C4-2B (cell line): ENCODE measurements at regions not wholly inside any gene's neighbourhood (a gene's known extent, or its start where the extent isn't known, plus 50 kb on each side); places are given as distances from the start of the nearest gene placed in this dataset.

Experiments used
- H3K27ac ChIP-seq: fragments of 450-650 bp; 2 replicates; pipeline ENCODE4 v1.5.1; 2017
- CTCF ChIP-seq: fragments of 450-650 bp; conservative IDR thresholded peaks from 2 replicates; pipeline ENCODE4 v1.5.1; 2017; ENCODE audit warnings: mild to moderate bottlenecking
- ZFX ChIP-seq: fragments of 450-650 bp; IDR thresholded peaks from 2 replicates; pipeline ENCODE4 v1.6.1; 2017

- no peak for TF ChIP-seq ZFX
- H3K27ac ChIP-seq, result no peak overlapping the region
Measured at GRCh38 chr18:2114765-2115164, 456.5 kb downstream of the METTL4 start.

- TF ChIP-seq ZFX (no peak), CTCF (peak; percentile 11)
- H3K27ac ChIP-seq, result no peak overlapping the region
Measured at GRCh38 chr18:2121224-2121623, 450.1 kb downstream of the METTL4 start.

- no peak overlapping the region for H3K27ac ChIP-seq
- no peak for TF ChIP-seq CTCF
Measured at GRCh38 chr18:2123077-2123476, 448.2 kb downstream of the METTL4 start.

GRCh38 chr18:2134364-2134763 is 436.9 kb downstream of the METTL4 start:
- TF ChIP-seq ZFX, result no peak
- TF ChIP-seq CTCF, result 0 out of 2 replicates have a peak, but pooled peaks have one; percentile 12
- no peak overlapping the region for H3K27ac ChIP-seq

GRCh38 chr18:2135309-2135708 is 436.0 kb downstream of the METTL4 start:
- TF ChIP-seq ZFX, result no peak
- no peak for TF ChIP-seq CTCF
- H3K27ac ChIP-seq, result no peak overlapping the region

GRCh38 chr18:2138552-2138951 is 432.8 kb downstream of the METTL4 start:
- no peak overlapping the region for H3K27ac ChIP-seq

GRCh38 chr18:2139691-2140090 is 431.6 kb downstream of the METTL4 start:
- no peak overlapping the region for H3K27ac ChIP-seq
- no peak for TF ChIP-seq CTCF
- TF ChIP-seq ZFX, result no peak

More at GRCh38 chr18:2138552-2138951, 432.8 kb downstream of the METTL4 start:
- TF ChIP-seq CTCF (no peak), ZFX (no peak)

- no peak overlapping the region for H3K27ac ChIP-seq
- TF ChIP-seq CTCF (no peak), ZFX (no peak)
Measured at GRCh38 chr18:2143636-2144035, 427.7 kb downstream of the METTL4 start.
